ENCODE measurements at regions not wholly inside any gene's neighbourhood (a gene's known extent, or its start where the extent isn't known, plus 50 kb on each side); places are given as distances from the start of the nearest gene placed in this dataset.

DNA sequence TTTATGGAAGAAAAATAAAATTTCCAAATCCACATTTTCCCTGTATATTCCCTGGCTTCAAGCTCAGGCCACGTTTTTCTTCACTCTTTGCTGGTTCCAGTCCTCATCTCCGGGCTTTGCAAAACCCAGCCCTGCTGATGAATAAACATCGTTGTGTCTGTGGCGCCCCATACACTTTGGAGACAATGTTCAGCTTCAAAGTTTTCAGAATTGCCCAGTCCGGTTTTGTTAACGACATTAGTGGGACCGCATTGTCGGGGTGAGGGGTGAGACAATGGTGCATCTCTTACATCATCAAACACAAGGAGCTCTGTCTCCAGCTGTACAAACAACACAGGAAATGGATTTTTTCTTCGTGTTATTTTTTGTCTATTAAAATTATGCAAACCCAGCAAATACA lies 53.4 kb upstream of the HTATIP2 start:
- Histone ChIP-seq H3K27ac (ENCODE audit: low read length) (no peak overlapping the region), H3K36me3 (ENCODE audit: insufficient read depth, low read length) (no peaks in the 10 kb centered on the region), H3K79me2 (replicated peaks; ENCODE audit: insufficient read depth, low read length) (no peaks in the 10 kb centered on the region), H3K4me2 (ENCODE audit: low read length) (no peak overlapping the region), H3K9ac (ENCODE audit: low read length) (no peak overlapping the region), H3K27me3 (ENCODE audit: insufficient read depth, low read depth, low read length) (peaks cover 97% of the 10 kb centered on the region), H4K20me1 (ENCODE audit: insufficient read depth) (no peaks in the 10 kb centered on the region), H2AFZ (ENCODE audit: low read depth, low read length) (no peak overlapping the region), H3F3A (ENCODE audit: insufficient read depth, low read length, poor library complexity, severe bottlenecking) (no peaks in the 10 kb centered on the region), H3K9me2 (ENCODE audit: insufficient read depth, low read length) (no peaks in the 10 kb centered on the region), H3K9me3 (ENCODE audit: low read length) (no peaks in the 10 kb centered on the region), H3K4me3 (ENCODE audit: low read length) (no peak overlapping the region)
- no peak for TF ChIP-seq TAF1 (IDR thresholded peaks at IDR 0.05; ENCODE audit: low read depth)

DNA sequence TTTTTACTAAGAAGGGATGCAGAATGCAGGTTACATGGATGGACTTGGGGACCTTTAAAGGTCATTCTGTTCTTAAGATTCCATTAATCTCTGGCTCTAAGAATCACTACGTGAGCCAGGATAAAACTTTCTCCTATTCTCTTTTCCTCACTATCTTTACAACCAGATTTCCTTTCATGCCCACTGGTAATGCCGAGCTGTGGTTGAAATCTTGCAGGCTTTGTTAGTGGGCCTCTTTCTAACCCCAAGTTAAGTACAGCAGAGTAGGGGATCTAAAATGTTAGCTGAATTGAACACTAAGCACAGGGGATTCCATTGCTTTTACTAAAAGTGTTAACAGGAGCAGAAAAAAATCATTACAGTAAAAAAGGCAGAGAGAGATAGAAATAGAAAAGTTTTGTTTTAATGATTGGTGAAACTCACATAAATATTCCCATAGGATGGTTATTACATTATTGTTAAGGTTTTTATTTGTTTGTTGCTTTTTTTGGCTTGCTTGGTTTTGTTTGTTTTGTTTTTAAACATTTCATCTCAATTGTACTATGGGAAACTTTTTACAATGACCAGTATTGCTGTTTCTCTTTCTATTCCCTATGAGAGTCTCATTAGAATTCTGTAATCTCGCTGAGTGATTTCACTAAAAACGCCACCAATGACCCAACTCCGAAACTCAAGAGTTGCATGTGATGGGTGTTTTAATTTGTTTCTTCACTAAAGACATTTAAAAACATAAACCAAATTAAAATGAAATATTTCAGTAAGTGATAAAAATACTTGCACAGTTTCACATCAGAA lies 54.1 kb upstream of the HTATIP2 start:
- H3K4me3 ChIP-seq (ENCODE audit: low read length), result no peak overlapping the region

More for the DNA sequence above, 54.1 kb upstream of the HTATIP2 start:
- Histone ChIP-seq H3K4me2 (ENCODE audit: low read length) (no peak overlapping the region), H3K9me3 (ENCODE audit: low read length) (no peaks in the 10 kb centered on the region), H3F3A (ENCODE audit: insufficient read depth, low read length, poor library complexity, severe bottlenecking) (no peaks in the 10 kb centered on the region), H3K9me2 (ENCODE audit: insufficient read depth, low read length) (no peaks in the 10 kb centered on the region), H3K27me3 (ENCODE audit: insufficient read depth, low read depth, low read length) (peaks cover 99% of the 10 kb centered on the region), H2AFZ (ENCODE audit: low read depth, low read length) (no peak overlapping the region), H3K27ac (ENCODE audit: low read length) (no peak overlapping the region), H3K79me2 (replicated peaks; ENCODE audit: insufficient read depth, low read length) (no peaks in the 10 kb centered on the region), H3K9ac (ENCODE audit: low read length) (no peak overlapping the region), H3K36me3 (ENCODE audit: insufficient read depth, low read length) (no peaks in the 10 kb centered on the region), H4K20me1 (ENCODE audit: insufficient read depth) (no peaks in the 10 kb centered on the region)
- TF ChIP-seq EP300 (conservative IDR thresholded peaks at IDR 0.05; ENCODE audit: poor library complexity, severe bottlenecking) (no peak), TAF1 (IDR thresholded peaks at IDR 0.05; ENCODE audit: low read depth) (no peak), RAD21 (conservative IDR thresholded peaks at IDR 0.05) (no peak), MXI1 (conservative IDR thresholded peaks at IDR 0.05; ENCODE audit: poor library complexity, severe bottlenecking) (no peak), SMC3 (conservative IDR thresholded peaks at IDR 0.05; ENCODE audit: poor library complexity) (no peak), REST (IDR thresholded peaks at IDR 0.05; ENCODE audit: borderline replicate concordance) (no peak), CTCF (IDR thresholded peaks at IDR 0.05; ENCODE audit: poor library complexity, severe bottlenecking) (no peak), EZH2 (IDR thresholded peaks at IDR 0.05; ENCODE audit: borderline replicate concordance, insufficient read depth, low read length, poor library complexity, severe bottlenecking) (no peak), POLR2AphosphoS5 (IDR thresholded peaks at IDR 0.05) (no peak)

Measured in neural cell (in vitro differentiated cells).